ENCODE measurements at regions not wholly inside any gene's neighbourhood (a gene's known extent, or its start where the extent isn't known, plus 50 kb on each side); places are given as distances from the start of the nearest gene placed in this dataset.

GRCh38 chr11:29279716-29280115 lies 737.1 kb downstream of the KCNA4 start:
- peak; percentile 11 for FAIRE-seq
- TF ChIP-seq CTCF (IDR thresholded peaks at IDR 0.05; ENCODE audit: borderline replicate concordance, extremely low read depth, insufficient read depth) = no peak
- no peak overlapping the region for H3K4me3 ChIP-seq (ENCODE audit: low read length in 3 of 3)
- no peak overlapping the region for H3K9ac ChIP-seq (ENCODE audit: low read length in 3 of 3)
- no peaks in the 10 kb centered on the region for H3K27me3 ChIP-seq (ENCODE audit: control insufficient read depth, insufficient read depth, low read length)
- intact Hi-C loops (cut with DNase I) = no loop called here
- no peaks in the 10 kb centered on the region for H3K9me3 ChIP-seq (ENCODE audit: control insufficient read depth in 2 of 3, insufficient read depth in 1 of 3, low read length in 3 of 3)
- no peaks in the 10 kb centered on the region for H3K4me1 ChIP-seq (ENCODE audit: control insufficient read depth in 2 of 3, insufficient read depth in 2 of 3, low read depth in 1 of 3, low read length in 3 of 3)
- no peaks in the 10 kb centered on the region for H3K36me3 ChIP-seq (ENCODE audit: control insufficient read depth in 2 of 3, insufficient read depth in 3 of 3, low read length in 3 of 3)
- no peak for DNase-seq
- no peak overlapping the region for H3K27ac ChIP-seq (ENCODE audit: low read depth in 2 of 2, low read length in 2 of 2)

GRCh38 chr11:29272019-29272654 lies 744.7 kb downstream of the KCNA4 start:
- no peak overlapping the region for H3K9ac ChIP-seq (ENCODE audit: low read length in 3 of 3)
- H3K27ac ChIP-seq (ENCODE audit: low read depth in 2 of 2, low read length in 2 of 2) = no peak overlapping the region
- FAIRE-seq = no peak
- no peaks in the 10 kb centered on the region for H3K9me3 ChIP-seq (ENCODE audit: control insufficient read depth in 2 of 3, insufficient read depth in 1 of 3, low read length in 3 of 3)
- intact Hi-C loops (cut with DNase I) = no loop called here
- no peaks in the 10 kb centered on the region for H3K36me3 ChIP-seq (ENCODE audit: control insufficient read depth in 2 of 3, insufficient read depth in 3 of 3, low read length in 3 of 3)
- no peak overlapping the region for H3K4me3 ChIP-seq (ENCODE audit: low read length in 3 of 3)
- H3K4me1 ChIP-seq (ENCODE audit: control insufficient read depth in 2 of 3, insufficient read depth in 2 of 3, low read depth in 1 of 3, low read length in 3 of 3) = no peaks in the 10 kb centered on the region
- H3K27me3 ChIP-seq (ENCODE audit: control insufficient read depth, insufficient read depth, low read length) = no peaks in the 10 kb centered on the region
- DNase-seq = no peak
- no peak for TF ChIP-seq CTCF (IDR thresholded peaks at IDR 0.05; ENCODE audit: borderline replicate concordance, extremely low read depth, insufficient read depth)

GRCh38 chr11:29271616-29272015 lies 745.2 kb downstream of the KCNA4 start:
- Histone ChIP-seq H3K9me3 (ENCODE audit: control insufficient read depth in 2 of 3, insufficient read depth in 1 of 3, low read length in 3 of 3) (no peaks in the 10 kb centered on the region), H3K27me3 (ENCODE audit: control insufficient read depth, insufficient read depth, low read length) (no peaks in the 10 kb centered on the region), H3K4me3 (ENCODE audit: low read length in 3 of 3) (no peak overlapping the region), H3K27ac (ENCODE audit: low read depth in 2 of 2, low read length in 2 of 2) (no peak overlapping the region), H3K36me3 (ENCODE audit: control insufficient read depth in 2 of 3, insufficient read depth in 3 of 3, low read length in 3 of 3) (no peaks in the 10 kb centered on the region), H3K4me1 (ENCODE audit: control insufficient read depth in 2 of 3, insufficient read depth in 2 of 3, low read depth in 1 of 3, low read length in 3 of 3) (no peaks in the 10 kb centered on the region), H3K9ac (ENCODE audit: low read length in 3 of 3) (no peak overlapping the region)
- intact Hi-C loops (cut with DNase I) = no loop called here
- TF ChIP-seq CTCF (IDR thresholded peaks at IDR 0.05; ENCODE audit: borderline replicate concordance, extremely low read depth, insufficient read depth) = no peak
- FAIRE-seq (no peak), DNase-seq (peak in 2 of 5 donors; percentile 18 to 26)

GRCh38 chr11:29268733-29269132 lies 748.1 kb downstream of the KCNA4 start:
- TF ChIP-seq CTCF (IDR thresholded peaks at IDR 0.05; ENCODE audit: borderline replicate concordance, extremely low read depth, insufficient read depth) = no peak
- H3K27ac ChIP-seq (ENCODE audit: low read depth in 2 of 2, low read length in 2 of 2) = no peak overlapping the region
- H3K9ac ChIP-seq (ENCODE audit: low read length in 3 of 3) = no peak overlapping the region
- H3K9me3 ChIP-seq (ENCODE audit: control insufficient read depth in 2 of 3, insufficient read depth in 1 of 3, low read length in 3 of 3) = no peaks in the 10 kb centered on the region
- H3K4me3 ChIP-seq (ENCODE audit: low read length in 3 of 3) = no peak overlapping the region
- H3K36me3 ChIP-seq (ENCODE audit: control insufficient read depth in 2 of 3, insufficient read depth in 3 of 3, low read length in 3 of 3) = no peaks in the 10 kb centered on the region
- intact Hi-C loops (cut with DNase I) = no loop called here
- H3K27me3 ChIP-seq (ENCODE audit: control insufficient read depth, insufficient read depth, low read length) = no peaks in the 10 kb centered on the region
- FAIRE-seq = no peak
- H3K4me1 ChIP-seq (ENCODE audit: control insufficient read depth in 2 of 3, insufficient read depth in 2 of 3, low read depth in 1 of 3, low read length in 3 of 3) = no peaks in the 10 kb centered on the region
- peak in 1 of 5 donors; percentile 13 for DNase-seq

All from kidney (tissue), 13 donors.